ENCODE measurements at regions not wholly inside any gene's neighbourhood (a gene's known extent, or its start where the extent isn't known, plus 50 kb on each side); places are given as distances from the start of the nearest gene placed in this dataset.

DNA sequence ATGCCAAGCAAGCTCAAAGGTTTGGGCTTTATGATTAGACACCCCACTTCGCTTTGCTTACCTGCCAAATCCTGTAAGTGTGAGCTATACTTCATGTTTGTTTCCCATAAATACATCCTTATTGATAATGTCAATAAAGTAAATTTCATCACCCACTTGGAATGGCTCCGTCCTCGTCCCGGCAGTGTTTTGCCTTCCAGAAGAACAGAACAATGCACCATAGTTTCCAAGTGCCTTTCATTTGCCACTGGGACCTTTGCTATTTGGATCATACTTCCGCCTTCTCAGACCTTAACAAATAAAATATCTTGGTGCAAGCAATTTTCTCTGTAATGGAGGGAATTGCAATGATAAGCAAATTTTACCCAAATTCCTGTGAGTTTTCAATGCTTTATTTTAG, 229.3 kb downstream of the PIK3R1 start (continued):
- TF ChIP-seq, protein P1, sequence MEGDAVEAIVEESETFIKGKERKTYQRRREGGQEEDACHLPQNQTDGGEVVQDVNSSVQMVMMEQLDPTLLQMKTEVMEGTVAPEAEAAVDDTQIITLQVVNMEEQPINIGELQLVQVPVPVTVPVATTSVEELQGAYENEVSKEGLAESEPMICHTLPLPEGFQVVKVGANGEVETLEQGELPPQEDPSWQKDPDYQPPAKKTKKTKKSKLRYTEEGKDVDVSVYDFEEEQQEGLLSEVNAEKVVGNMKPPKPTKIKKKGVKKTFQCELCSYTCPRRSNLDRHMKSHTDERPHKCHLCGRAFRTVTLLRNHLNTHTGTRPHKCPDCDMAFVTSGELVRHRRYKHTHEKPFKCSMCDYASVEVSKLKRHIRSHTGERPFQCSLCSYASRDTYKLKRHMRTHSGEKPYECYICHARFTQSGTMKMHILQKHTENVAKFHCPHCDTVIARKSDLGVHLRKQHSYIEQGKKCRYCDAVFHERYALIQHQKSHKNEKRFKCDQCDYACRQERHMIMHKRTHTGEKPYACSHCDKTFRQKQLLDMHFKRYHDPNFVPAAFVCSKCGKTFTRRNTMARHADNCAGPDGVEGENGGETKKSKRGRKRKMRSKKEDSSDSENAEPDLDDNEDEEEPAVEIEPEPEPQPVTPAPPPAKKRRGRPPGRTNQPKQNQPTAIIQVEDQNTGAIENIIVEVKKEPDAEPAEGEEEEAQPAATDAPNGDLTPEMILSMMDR (IDR thresholded peaks at IDR 0.05), result no peak
- TF ChIP-seq CHD2 (IDR thresholded peaks at IDR 0.05; ENCODE audit: low read length, partially characterized antibody) (no peak), RCOR1 (IDR thresholded peaks at IDR 0.05; ENCODE audit: low read length) (no peak), TCF12 (IDR thresholded peaks at IDR 0.05) (no peak), NRF1 (IDR thresholded peaks at IDR 0.05; ENCODE audit: low read depth, low read length) (no peak), SMC3 (IDR thresholded peaks at IDR 0.05; ENCODE audit: low read depth, low read length) (no peak), RXRA (IDR thresholded peaks at IDR 0.05; ENCODE audit: borderline replicate concordance, low read depth) (no peak)
- TF ChIP-seq, protein P2, sequence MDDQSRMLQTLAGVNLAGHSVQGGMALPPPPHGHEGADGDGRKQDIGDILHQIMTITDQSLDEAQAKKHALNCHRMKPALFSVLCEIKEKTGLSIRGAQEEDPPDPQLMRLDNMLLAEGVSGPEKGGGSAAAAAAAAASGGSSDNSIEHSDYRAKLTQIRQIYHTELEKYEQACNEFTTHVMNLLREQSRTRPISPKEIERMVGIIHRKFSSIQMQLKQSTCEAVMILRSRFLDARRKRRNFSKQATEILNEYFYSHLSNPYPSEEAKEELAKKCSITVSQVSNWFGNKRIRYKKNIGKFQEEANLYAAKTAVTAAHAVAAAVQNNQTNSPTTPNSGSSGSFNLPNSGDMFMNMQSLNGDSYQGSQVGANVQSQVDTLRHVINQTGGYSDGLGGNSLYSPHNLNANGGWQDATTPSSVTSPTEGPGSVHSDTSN (IDR thresholded peaks at IDR 0.05), result no peak

DNA sequence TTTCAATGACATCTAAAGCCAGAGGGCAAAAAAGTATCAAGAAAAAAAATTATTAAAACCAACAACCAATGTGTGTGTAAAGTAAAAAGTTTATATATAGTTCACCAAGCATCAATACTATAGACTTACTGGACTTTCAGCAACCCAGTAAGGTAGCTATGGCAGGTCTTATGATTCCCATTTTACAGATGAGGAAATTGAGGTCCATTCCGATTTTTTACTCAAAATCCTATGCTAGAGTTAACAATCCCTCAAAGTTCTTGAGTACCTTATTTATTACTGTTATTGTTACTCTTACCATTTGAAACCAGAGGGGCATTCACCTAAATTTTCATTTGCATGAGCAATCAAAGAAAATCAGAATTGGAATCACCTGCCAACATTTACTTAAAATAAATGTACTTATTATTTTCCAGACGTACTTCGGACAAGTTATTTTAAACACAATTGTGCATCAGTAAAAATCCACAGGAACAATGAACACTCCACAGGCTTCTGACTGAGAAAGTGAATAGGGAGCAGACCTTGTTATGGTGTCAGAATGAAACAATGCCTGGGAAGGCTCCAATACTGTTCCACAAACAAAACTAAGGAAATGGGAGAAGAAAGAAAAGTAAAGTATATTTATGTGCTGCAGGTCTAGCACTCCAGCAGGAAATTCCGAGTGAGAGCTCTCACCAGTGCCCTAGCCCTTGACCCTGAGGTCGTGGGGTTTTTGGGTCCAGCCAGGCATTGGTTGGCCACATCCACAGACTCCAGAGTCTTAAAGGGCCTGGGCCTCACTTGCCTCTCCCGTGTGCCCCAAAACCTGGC, 229.9 kb downstream of the PIK3R1 start:
- Histone ChIP-seq H3K4me1 (ENCODE audit: control insufficient read depth in 1 of 2, insufficient read depth in 2 of 2, low read depth in 1 of 2, low read length in 1 of 2) (peaks cover 0 to 7% of the 10 kb centered on the region in 2 experiments; a peak in 2 of 4 replicates), H3K36me3 (replicated peaks in 1 of 2; ENCODE audit: control insufficient read depth in 1 of 2, insufficient read depth in 2 of 2, low read length in 1 of 2) (no peaks in the 10 kb centered on the region), H3K27me3 (ENCODE audit: insufficient read depth) (no peaks in the 10 kb centered on the region), H3K9me2 (no peaks in the 10 kb centered on the region), H3F3A (replicated peaks; ENCODE audit: insufficient read depth) (no peaks in the 10 kb centered on the region), H4K20me1 (ENCODE audit: insufficient read depth) (no peaks in the 10 kb centered on the region), H2AFZ (ENCODE audit: low read depth) (no peak overlapping the region), H3K9ac (no peak overlapping the region), H3K4me2 (no peak overlapping the region), H3K4me3 (ENCODE audit: low read depth in 2 of 2, low read length in 1 of 2) (no peak overlapping the region), H3K27ac (ENCODE audit: low read depth in 2 of 2, low read length in 1 of 2) (no peak overlapping the region), H3K9me3 (no peaks in the 10 kb centered on the region), H3K79me2 (ENCODE audit: insufficient read depth) (no peaks in the 10 kb centered on the region)
- ChIA-PET CTCF (interaction anchor here (0.8 to 1.4 kb wide), 2 partner anchors 10 to 1200 kb away, joined by 3 to 4 read pairs; no protein-coding TSS in a partner anchor), POLR2A (no interaction called here)
- TF ChIP-seq RFX5 (IDR thresholded peaks at IDR 0.05; ENCODE audit: low read length), result no peak
- no peak for TF ChIP-seq FOXJ3 (CRISPR knock-in tag; IDR thresholded peaks at IDR 0.05)
- TF ChIP-seq TEAD4 (IDR thresholded peaks at IDR 0.05; ENCODE audit: borderline replicate concordance, insufficient read depth), result no peak
- TF ChIP-seq IRF3 (IDR thresholded peaks at IDR 0.05; ENCODE audit: low read depth, low read length), result no peak
- no peak for TF ChIP-seq YY1 (IDR thresholded peaks at IDR 0.05; ENCODE audit: low read depth)
- TF ChIP-seq RAD21 (IDR thresholded peaks at IDR 0.05; ENCODE audit: low read length), result no peak
- no peak for TF ChIP-seq ELF1 (IDR thresholded peaks at IDR 0.05)
- TF ChIP-seq POLR2AphosphoS5 (IDR thresholded peaks at IDR 0.05; ENCODE audit: low read depth, low read length), result no peak
- TF ChIP-seq TAF1 (IDR thresholded peaks at IDR 0.05; ENCODE audit: borderline replicate concordance, low read depth, low read length), result no peak
- TF ChIP-seq, protein P3, sequence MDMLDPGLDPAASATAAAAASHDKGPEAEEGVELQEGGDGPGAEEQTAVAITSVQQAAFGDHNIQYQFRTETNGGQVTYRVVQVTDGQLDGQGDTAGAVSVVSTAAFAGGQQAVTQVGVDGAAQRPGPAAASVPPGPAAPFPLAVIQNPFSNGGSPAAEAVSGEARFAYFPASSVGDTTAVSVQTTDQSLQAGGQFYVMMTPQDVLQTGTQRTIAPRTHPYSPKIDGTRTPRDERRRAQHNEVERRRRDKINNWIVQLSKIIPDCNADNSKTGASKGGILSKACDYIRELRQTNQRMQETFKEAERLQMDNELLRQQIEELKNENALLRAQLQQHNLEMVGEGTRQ (IDR thresholded peaks at IDR 0.05; ENCODE audit: borderline replicate concordance, low read depth, low read length), result no peak
- TF ChIP-seq CHD2 (IDR thresholded peaks at IDR 0.05; ENCODE audit: low read length, partially characterized antibody), result no peak
- no peak for TF ChIP-seq EZH2phosphoT487 (IDR thresholded peaks at IDR 0.05; ENCODE audit: borderline replicate concordance, low read depth)
- TF ChIP-seq, protein P4, sequence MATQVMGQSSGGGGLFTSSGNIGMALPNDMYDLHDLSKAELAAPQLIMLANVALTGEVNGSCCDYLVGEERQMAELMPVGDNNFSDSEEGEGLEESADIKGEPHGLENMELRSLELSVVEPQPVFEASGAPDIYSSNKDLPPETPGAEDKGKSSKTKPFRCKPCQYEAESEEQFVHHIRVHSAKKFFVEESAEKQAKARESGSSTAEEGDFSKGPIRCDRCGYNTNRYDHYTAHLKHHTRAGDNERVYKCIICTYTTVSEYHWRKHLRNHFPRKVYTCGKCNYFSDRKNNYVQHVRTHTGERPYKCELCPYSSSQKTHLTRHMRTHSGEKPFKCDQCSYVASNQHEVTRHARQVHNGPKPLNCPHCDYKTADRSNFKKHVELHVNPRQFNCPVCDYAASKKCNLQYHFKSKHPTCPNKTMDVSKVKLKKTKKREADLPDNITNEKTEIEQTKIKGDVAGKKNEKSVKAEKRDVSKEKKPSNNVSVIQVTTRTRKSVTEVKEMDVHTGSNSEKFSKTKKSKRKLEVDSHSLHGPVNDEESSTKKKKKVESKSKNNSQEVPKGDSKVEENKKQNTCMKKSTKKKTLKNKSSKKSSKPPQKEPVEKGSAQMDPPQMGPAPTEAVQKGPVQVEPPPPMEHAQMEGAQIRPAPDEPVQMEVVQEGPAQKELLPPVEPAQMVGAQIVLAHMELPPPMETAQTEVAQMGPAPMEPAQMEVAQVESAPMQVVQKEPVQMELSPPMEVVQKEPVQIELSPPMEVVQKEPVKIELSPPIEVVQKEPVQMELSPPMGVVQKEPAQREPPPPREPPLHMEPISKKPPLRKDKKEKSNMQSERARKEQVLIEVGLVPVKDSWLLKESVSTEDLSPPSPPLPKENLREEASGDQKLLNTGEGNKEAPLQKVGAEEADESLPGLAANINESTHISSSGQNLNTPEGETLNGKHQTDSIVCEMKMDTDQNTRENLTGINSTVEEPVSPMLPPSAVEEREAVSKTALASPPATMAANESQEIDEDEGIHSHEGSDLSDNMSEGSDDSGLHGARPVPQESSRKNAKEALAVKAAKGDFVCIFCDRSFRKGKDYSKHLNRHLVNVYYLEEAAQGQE (IDR thresholded peaks at IDR 0.05; ENCODE audit: low read depth, low read length), result no peak
- TF ChIP-seq TCF12 (IDR thresholded peaks at IDR 0.05), result no peak
- TF ChIP-seq, protein P2 (IDR thresholded peaks at IDR 0.05), result no peak
- DNase-seq, result no peak
- 62% methylated on average over 5 of the region's 6 CpGs for WGBS (ENCODE audit: low lambda C conversion rate)
